OCI-LY7 (cell line): ENCODE measurements at regions not wholly inside any gene's neighbourhood (a gene's known extent, or its start where the extent isn't known, plus 50 kb on each side); places are given as distances from the start of the nearest gene placed in this dataset.

Source experiments
- BruUV-seq: library from RNA; stranded (reverse); fragments of 400-500 nt; replicated peaks from 2 replicates; lab custom pipeline; 2021; lab: Mats Ljungman, UMichigan
- CTCF ChIA-PET: fragments of 300-600 bp; sonication (Branson Sonifier 250); formaldehyde crosslinking; loops from one replicate; lab custom pipeline; 2022; ENCODE audit warnings: antibody characterized with exemption; ENCODE audit not compliant: unreplicated experiment; lab: Charles Lee
- POLR2A ChIA-PET: fragments of 300-600 bp; sonication (Branson Sonifier 250); formaldehyde crosslinking; loops from one replicate; lab custom pipeline; 2022; ENCODE audit warnings: antibody characterized with exemption; lab: Charles Lee
- DNase-seq: peaks from one replicate; pipeline ENCODE4 v3.0.0-alpha.2; 2015; ENCODE audit warnings: low spot score
- H2AFZ ChIP-seq: fragments of 200-600 bp; sonication (generic), shearing (Covaris generic); 2 replicates; pipeline ENCODE4 v1.6.1; 2014; ENCODE audit warnings: mild to moderate bottlenecking, antibody characterized with exemption, low read length, moderate library complexity
- H3K27ac ChIP-seq: fragments of 200-600 bp; sonication (generic); 2 replicates; pipeline ENCODE4 v1.5.1; 2014; ENCODE audit warnings: mixed run types, low read depth, mild to moderate bottlenecking, moderate library complexity, low read length, inconsistent platforms; ENCODE audit not compliant: poor library complexity, severe bottlenecking
- H3K36me3 ChIP-seq: fragments of 200-600 bp; sonication (generic); 2 replicates; pipeline ENCODE4 v1.6.1; 2014; ENCODE audit warnings: mild to moderate bottlenecking, antibody characterized with exemption, low read length, moderate library complexity, mixed read lengths; ENCODE audit not compliant: insufficient read depth
- H3K4me1 ChIP-seq: fragments of 200-600 bp; sonication (generic); 2 replicates; pipeline ENCODE4 v1.5.1; 2014; ENCODE audit warnings: mild to moderate bottlenecking, low read length; ENCODE audit not compliant: insufficient read depth, poor library complexity, severe bottlenecking
- H3K4me2 ChIP-seq: fragments of 200-600 bp; sonication (generic); 2 replicates; pipeline ENCODE4 v1.6.1; 2014; ENCODE audit warnings: mild to moderate bottlenecking, low read length
- H3K4me3 ChIP-seq: fragments of 200-600 bp; sonication (generic); 2 replicates; pipeline ENCODE4 v1.5.1; 2014; ENCODE audit warnings: mild to moderate bottlenecking, low read depth, low read length; ENCODE audit not compliant: poor library complexity, severe bottlenecking
- H3K79me2 ChIP-seq: fragments of 200-600 bp; sonication (generic); 2 replicates; pipeline ENCODE4 v1.6.1; 2016; ENCODE audit warnings: low read depth, mild to moderate bottlenecking, low read length, moderate library complexity, mixed read lengths; ENCODE audit not compliant: insufficient read depth
- H3K9me2 ChIP-seq: fragments of 200-600 bp; sonication (generic); 2 replicates; pipeline ENCODE4 v1.6.1; 2016; ENCODE audit warnings: mild to moderate bottlenecking, low read length, mixed read lengths; ENCODE audit not compliant: insufficient read depth
- H3K9me3 ChIP-seq: fragments of 200-600 bp; sonication (generic); 2 replicates; pipeline ENCODE4 v1.6.1; 2014; ENCODE audit warnings: mild to moderate bottlenecking, mixed run types, low read length, mixed read lengths
- H4K20me1 ChIP-seq: fragments of 200-600 bp; sonication (generic); 2 replicates; pipeline ENCODE4 v1.6.1; 2014; ENCODE audit warnings: mild to moderate bottlenecking, antibody characterized with exemption, low read length, moderate library complexity, mixed read lengths; ENCODE audit not compliant: insufficient read depth
- EZH2phosphoT487 ChIP-seq: fragments of 200-600 bp; sonication (generic); IDR thresholded peaks from 2 replicates; pipeline ENCODE4 v1.6.1; 2018; ENCODE audit warnings: low read depth, borderline replicate concordance, mild to moderate bottlenecking, mixed run types, antibody characterized with exemption, low read length, moderate library complexity, mixed read lengths
- intact Hi-C: fragments of 100-400 bp; cut with micrococcal nuclease; formaldehyde crosslinking; loops from one replicate; pipeline ENCODE4 v1.10.0; 2022; ENCODE audit not compliant: unreplicated experiment
- TF ChIP-seq, protein P1 (sequence below): fragments of 200-600 bp; sonication (generic); conservative IDR thresholded peaks from 2 replicates; pipeline ENCODE4 v1.5.1; 2014; ENCODE audit warnings: mild to moderate bottlenecking, antibody characterized with exemption, low read length, moderate library complexity, mixed read lengths

- intact Hi-C loops, result no loop called here
- Histone ChIP-seq H3K4me2 (no peak overlapping the region), H3K9me3 (no peaks in the 10 kb centered on the region), H3K36me3 (no peaks in the 10 kb centered on the region), H4K20me1 (no peaks in the 10 kb centered on the region), H3K27ac (no peak overlapping the region), H3K4me1 (no peaks in the 10 kb centered on the region), H3K4me3 (no peak overlapping the region), H2AFZ (no peak overlapping the region), H3K9me2 (no peaks in the 10 kb centered on the region), H3K79me2 (no peaks in the 10 kb centered on the region)
- no peak for DNase-seq
- no TSS peak for BruUV-seq
- POLR2A ChIA-PET, result no interaction called here
- CTCF ChIA-PET, result no interaction called here
- TF ChIP-seq, protein P1, sequence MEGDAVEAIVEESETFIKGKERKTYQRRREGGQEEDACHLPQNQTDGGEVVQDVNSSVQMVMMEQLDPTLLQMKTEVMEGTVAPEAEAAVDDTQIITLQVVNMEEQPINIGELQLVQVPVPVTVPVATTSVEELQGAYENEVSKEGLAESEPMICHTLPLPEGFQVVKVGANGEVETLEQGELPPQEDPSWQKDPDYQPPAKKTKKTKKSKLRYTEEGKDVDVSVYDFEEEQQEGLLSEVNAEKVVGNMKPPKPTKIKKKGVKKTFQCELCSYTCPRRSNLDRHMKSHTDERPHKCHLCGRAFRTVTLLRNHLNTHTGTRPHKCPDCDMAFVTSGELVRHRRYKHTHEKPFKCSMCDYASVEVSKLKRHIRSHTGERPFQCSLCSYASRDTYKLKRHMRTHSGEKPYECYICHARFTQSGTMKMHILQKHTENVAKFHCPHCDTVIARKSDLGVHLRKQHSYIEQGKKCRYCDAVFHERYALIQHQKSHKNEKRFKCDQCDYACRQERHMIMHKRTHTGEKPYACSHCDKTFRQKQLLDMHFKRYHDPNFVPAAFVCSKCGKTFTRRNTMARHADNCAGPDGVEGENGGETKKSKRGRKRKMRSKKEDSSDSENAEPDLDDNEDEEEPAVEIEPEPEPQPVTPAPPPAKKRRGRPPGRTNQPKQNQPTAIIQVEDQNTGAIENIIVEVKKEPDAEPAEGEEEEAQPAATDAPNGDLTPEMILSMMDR, result no peak
- TF ChIP-seq EZH2phosphoT487, result no peak
Observed at GRCh38 chrX:93932471-93933220, 258.6 kb downstream of the FAM133A start.

DNA sequence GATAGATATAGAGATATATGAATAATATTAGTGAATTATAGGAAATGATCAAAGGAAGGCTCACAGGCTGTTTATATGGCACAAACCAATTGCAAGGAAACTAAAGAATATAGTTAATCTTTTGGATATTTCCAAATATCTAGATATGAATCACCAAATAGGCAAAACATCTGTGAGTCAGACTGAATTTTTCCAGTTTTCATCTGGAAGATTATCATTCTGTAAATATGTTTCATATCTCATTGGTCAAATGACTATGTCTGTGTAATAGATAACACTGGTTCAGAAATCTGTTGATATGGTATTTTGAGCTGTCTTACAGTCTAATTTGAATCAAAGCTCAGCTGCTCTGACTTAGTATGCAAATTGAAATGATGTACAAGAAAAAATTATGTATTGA is 303.6 kb downstream of the FAM133A start:
- POLR2A ChIA-PET, result interaction anchor here (0.9 kb wide), 1 partner anchor 73 kb away, joined by 3 read pairs; no protein-coding TSS in a partner anchor
- TF ChIP-seq, protein P1, result no peak
- no peak for TF ChIP-seq EZH2phosphoT487
- intact Hi-C loops, result no loop called here
- Histone ChIP-seq H3K4me1 (no peaks in the 10 kb centered on the region), H3K4me2 (no peak overlapping the region), H3K4me3 (no peak overlapping the region), H3K36me3 (no peaks in the 10 kb centered on the region), H3K9me3 (no peaks in the 10 kb centered on the region), H2AFZ (no peak overlapping the region), H4K20me1 (no peaks in the 10 kb centered on the region), H3K9me2 (no peaks in the 10 kb centered on the region), H3K27ac (no peak overlapping the region), H3K79me2 (no peaks in the 10 kb centered on the region)
- no peak for DNase-seq
- CTCF ChIA-PET, result no interaction called here
- BruUV-seq, result no TSS peak
